ENCODE measurements at regions not wholly inside any gene's neighbourhood (a gene's known extent, or its start where the extent isn't known, plus 50 kb on each side); places are given as distances from the start of the nearest gene placed in this dataset.

GRCh38 chr3:70840106-70840870 is 527.9 kb upstream of the MDFIC2 start:
- no peak for DNase-seq (ENCODE audit: low read depth in 2 of 2)

GRCh38 chr3:70833239-70833960 is 521.0 kb upstream of the MDFIC2 start:
- no peak for DNase-seq (ENCODE audit: low read depth in 2 of 2)

- no peak for DNase-seq (ENCODE audit: low read depth in 2 of 2)
Observed at GRCh38 chr3:70832834-70833205, 520.4 kb upstream of the MDFIC2 start.

GRCh38 chr3:70832089-70832833 is 519.8 kb upstream of the MDFIC2 start:
- DNase-seq (ENCODE audit: low read depth in 2 of 2), result peak; percentile 77 to 80

GRCh38 chr3:70829092-70829491 is 516.7 kb upstream of the MDFIC2 start:
- DNase-seq (ENCODE audit: low read depth in 2 of 2), result no peak

DNA sequence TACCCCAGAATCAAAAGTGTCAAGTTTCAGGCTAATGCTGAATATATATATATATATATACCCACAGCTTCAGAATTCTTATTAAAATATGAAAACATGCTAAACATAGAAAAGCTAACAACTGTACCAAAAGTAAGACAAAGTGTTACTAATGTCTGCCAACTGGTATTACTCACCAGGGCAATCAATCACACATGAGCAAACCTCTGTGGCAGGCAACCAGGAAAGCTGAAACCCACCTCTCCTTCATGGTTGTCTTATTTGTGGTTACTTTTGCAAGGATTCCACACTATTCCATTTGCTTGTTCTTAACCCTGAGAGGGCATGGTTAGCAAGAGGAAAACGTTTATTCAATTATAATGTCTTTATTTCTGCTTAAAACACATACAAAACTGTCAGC is 512.3 kb upstream of the MDFIC2 start:
- DNase-seq (ENCODE audit: low read depth in 2 of 2), result peak; percentile 91 to 92

DNA sequence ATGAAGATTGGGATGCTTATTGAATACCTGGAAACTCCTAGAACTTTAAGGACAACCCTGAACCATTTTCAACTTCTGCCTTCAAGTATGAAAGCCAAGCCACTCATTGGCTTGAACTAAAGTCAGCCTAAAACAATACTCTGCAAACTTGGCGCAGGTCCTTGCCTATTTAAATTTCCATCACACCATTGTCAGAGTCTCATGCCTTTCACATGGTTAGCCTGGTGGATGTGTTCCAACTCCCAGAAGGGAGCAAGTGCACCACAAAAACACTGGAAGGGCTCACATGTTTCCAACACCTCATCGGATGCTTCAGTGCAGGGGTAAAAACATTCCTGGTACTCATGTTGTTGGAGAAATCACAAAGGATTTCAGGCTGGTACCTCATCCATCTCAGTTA is 511.6 kb upstream of the MDFIC2 start:
- peak in 1 of 2 experiments; percentile 42 for DNase-seq (ENCODE audit: low read depth in 2 of 2)

- no peak for DNase-seq (ENCODE audit: low read depth in 2 of 2)
Observed at GRCh38 chr3:70823622-70824021, 511.2 kb upstream of the MDFIC2 start.

GRCh38 chr3:70822669-70823068 is 510.2 kb upstream of the MDFIC2 start:
- peak in 1 of 2 experiments; percentile 35 for DNase-seq (ENCODE audit: low read depth in 2 of 2)

GRCh38 chr3:70821602-70822001 is 509.2 kb upstream of the MDFIC2 start:
- no peak for DNase-seq (ENCODE audit: low read depth in 2 of 2)

DNA sequence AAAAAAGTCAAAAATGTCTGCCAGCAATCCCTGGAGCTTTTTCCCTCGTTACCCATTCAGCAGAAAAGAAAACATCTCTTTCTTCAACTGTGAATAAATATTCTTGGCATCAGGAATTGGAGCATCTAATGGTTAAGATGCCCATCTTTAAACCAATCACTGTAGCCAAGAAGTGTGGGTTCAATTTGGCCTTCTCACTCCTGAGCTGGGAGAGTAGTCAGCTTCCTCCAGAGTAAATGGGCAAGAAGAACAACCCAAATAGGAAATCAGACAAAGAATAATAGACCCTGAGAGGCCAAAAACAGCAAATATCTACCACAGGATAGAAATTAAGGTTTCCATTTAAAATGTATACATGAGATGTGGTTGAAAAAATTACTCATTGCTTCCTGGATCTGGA is 508.0 kb upstream of the MDFIC2 start:
- DNase-seq (ENCODE audit: low read depth in 2 of 2), result no peak

DNA sequence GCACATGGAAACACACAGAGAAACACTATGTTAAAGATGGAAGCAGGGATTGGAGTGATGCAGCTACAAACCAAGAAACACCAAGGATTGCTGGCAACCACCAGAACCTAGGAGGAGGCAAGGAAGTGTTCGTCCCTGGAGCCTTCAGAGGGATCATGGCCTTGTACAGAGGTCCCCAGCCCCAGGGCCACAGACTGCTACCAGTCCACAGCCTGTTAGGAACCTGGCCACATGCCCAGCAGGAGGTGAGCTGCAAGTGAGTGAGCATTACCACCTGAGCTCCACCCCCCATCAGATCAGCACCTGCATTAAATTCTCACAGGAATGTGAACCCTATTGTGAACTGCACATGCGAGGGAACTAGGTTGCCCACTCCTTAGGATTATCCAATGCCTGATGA is 505.7 kb upstream of the MDFIC2 start:
- DNase-seq (ENCODE audit: low read depth in 2 of 2), result no peak

DNA sequence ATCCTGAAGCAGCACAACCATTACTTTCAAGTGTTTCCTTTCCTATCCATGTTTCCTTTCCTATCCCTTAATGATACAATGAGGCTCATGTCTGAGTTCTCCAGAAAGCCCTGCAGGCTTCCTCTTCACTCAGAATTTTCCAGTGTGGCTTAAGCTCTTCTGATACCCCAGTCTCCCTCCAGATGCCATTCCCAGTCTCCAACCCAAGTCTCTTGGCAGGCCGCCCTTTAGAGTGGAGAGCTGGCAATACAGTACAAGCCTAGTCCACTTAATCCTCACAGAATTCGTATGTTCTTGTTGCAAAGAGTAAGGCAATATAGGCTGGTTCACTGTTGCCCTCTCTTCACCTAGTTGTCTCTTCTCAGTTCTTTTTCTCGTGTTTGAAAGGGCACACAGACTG is 503.9 kb upstream of the MDFIC2 start:
- DNase-seq (ENCODE audit: low read depth in 2 of 2), result no peak

DNA sequence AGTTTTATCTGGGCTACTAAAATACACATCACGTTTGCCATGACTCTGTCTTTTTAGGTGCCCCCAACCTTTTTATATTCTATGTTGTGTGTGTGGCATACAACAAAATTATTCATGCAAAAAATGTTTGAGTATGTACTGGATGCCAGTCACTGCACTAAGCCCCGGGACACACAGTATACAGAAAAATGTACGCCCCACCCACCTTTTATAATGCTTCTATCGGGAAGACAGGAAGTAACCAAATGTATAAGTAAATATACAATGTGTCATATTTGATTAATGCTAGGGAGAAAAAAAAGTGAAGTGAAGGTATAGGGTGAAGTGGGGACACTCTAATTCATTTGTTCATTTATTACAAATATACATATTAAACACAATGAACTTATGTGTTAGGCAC is 503.4 kb upstream of the MDFIC2 start:
- no peak for DNase-seq (ENCODE audit: low read depth in 2 of 2)

GRCh38 chr3:70813311-70813710 is 500.9 kb upstream of the MDFIC2 start:
- DNase-seq (ENCODE audit: low read depth in 2 of 2), result no peak

GRCh38 chr3:70811880-70812279 is 499.4 kb upstream of the MDFIC2 start:
- peak in 1 of 2 experiments; percentile 42 for DNase-seq (ENCODE audit: low read depth in 2 of 2)

GRCh38 chr3:70808881-70809280 is 496.4 kb upstream of the MDFIC2 start:
- no peak for DNase-seq (ENCODE audit: low read depth in 2 of 2)

DNA sequence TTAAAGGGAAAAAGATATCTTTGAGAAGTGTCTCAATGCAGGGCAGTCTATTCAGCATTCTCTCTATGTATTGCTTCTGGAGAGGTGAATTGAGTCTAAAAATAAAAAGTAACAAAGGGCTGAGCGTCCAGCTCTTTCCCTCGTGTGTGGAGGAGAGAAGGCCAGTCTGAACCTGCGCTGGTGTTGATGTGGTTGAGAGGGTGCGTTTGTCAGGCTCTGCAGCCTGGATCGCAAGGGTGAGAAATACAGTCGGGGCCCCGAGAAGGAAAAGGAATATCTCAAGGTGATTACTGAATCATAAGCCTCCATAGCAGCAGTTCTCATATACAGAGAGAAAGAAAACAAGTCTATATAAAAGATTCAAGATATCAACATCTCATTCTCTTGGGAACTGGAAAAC is 494.1 kb upstream of the MDFIC2 start:
- no peak for DNase-seq (ENCODE audit: low read depth in 2 of 2)

GRCh38 chr3:70806021-70806420 is 493.6 kb upstream of the MDFIC2 start:
- no peak for DNase-seq (ENCODE audit: low read depth in 2 of 2)

- no peak for DNase-seq (ENCODE audit: low read depth in 2 of 2)
Observed at GRCh38 chr3:70805061-70805889, 492.8 kb upstream of the MDFIC2 start.

GRCh38 chr3:70803891-70804290 is 491.5 kb upstream of the MDFIC2 start:
- DNase-seq (ENCODE audit: low read depth in 2 of 2), result no peak

- no peak for DNase-seq (ENCODE audit: low read depth in 2 of 2)
Observed at GRCh38 chr3:70803319-70803718, 490.9 kb upstream of the MDFIC2 start.
